CD4-positive, alpha-beta T cell treated with Interleukin-15 for 4 hours (primary cell): ENCODE measurements at regions not wholly inside any gene's neighbourhood (a gene's known extent, or its start where the extent isn't known, plus 50 kb on each side); places are given as distances from the start of the nearest gene placed in this dataset.

Experiments
- DNase-seq: peaks from one replicate; pipeline ENCODE4 v3.0.0-alpha.2; 2020; ENCODE audit warnings: low spot score

- no peak for DNase-seq
Observed at GRCh38 chr5:3957658-3958057, 362.0 kb downstream of the IRX1 start.

- DNase-seq: no peak
Observed at GRCh38 chr5:3958389-3958788, 362.8 kb downstream of the IRX1 start.

- no peak for DNase-seq
Observed at GRCh38 chr5:3962113-3962512, 366.5 kb downstream of the IRX1 start.

GRCh38 chr5:3963652-3964051 is 368.0 kb downstream of the IRX1 start:
- no peak for DNase-seq

- DNase-seq: no peak
Observed at GRCh38 chr5:3980156-3980555, 384.5 kb downstream of the IRX1 start.

- DNase-seq: no peak
Observed at GRCh38 chr5:3987867-3988266, 392.2 kb downstream of the IRX1 start.

- DNase-seq: no peak
Observed at GRCh38 chr5:3993856-3994473, 398.3 kb downstream of the IRX1 start.

GRCh38 chr5:3994628-3995027 is 399.0 kb downstream of the IRX1 start:
- DNase-seq: no peak

- DNase-seq: no peak
Observed at GRCh38 chr5:3995954-3996619, 400.5 kb downstream of the IRX1 start.

GRCh38 chr5:3996707-3997336 is 401.2 kb downstream of the IRX1 start:
- no peak for DNase-seq

GRCh38 chr5:3997670-3998069 is 402.0 kb downstream of the IRX1 start:
- no peak for DNase-seq

- no peak for DNase-seq
Observed at GRCh38 chr5:3999929-4000328, 404.3 kb downstream of the IRX1 start.

- no peak for DNase-seq
Observed at GRCh38 chr5:4001004-4001403, 405.4 kb downstream of the IRX1 start.

GRCh38 chr5:4001758-4002533 is 406.3 kb downstream of the IRX1 start:
- no peak for DNase-seq

- no peak for DNase-seq
Observed at GRCh38 chr5:4005335-4005734, 409.7 kb downstream of the IRX1 start.

GRCh38 chr5:4007001-4007400 is 411.4 kb downstream of the IRX1 start:
- no peak for DNase-seq

GRCh38 chr5:4011943-4012342 is 416.3 kb downstream of the IRX1 start:
- DNase-seq: no peak

- no peak for DNase-seq
Observed at GRCh38 chr5:4013106-4013898, 417.7 kb downstream of the IRX1 start.

- no peak for DNase-seq
Observed at GRCh38 chr5:4015709-4016108, 420.1 kb downstream of the IRX1 start.

- DNase-seq: no peak
Observed at GRCh38 chr5:4017076-4017803, 421.6 kb downstream of the IRX1 start.

- DNase-seq: no peak
Observed at GRCh38 chr5:4018007-4018406, 422.4 kb downstream of the IRX1 start.
